ENCODE measurements at regions not wholly inside any gene's neighbourhood (a gene's known extent, or its start where the extent isn't known, plus 50 kb on each side); places are given as distances from the start of the nearest gene placed in this dataset.

- ChIA-PET POLR2A (no interaction called here), CTCF (no interaction called here)
- DNase-seq (ENCODE audit: extremely low spot score): no peak
- TF ChIP-seq ELF4 (IDR thresholded peaks at IDR 0.05) (no peak), LEF1 (IDR thresholded peaks at IDR 0.05; ENCODE audit: borderline replicate concordance) (no peak), TARDBP (IDR thresholded peaks at IDR 0.05) (no peak), CTBP1 (IDR thresholded peaks at IDR 0.05; ENCODE audit: borderline replicate concordance) (no peak), NFRKB (IDR thresholded peaks at IDR 0.05) (no peak), HDGF (IDR thresholded peaks at IDR 0.05; ENCODE audit: borderline replicate concordance) (no peak), SUZ12 (IDR thresholded peaks at IDR 0.05) (no peak), PKNOX1 (IDR thresholded peaks at IDR 0.05) (no peak), ZNF384 (IDR thresholded peaks at IDR 0.05) (no peak), L3MBTL2 (conservative IDR thresholded peaks at IDR 0.05) (no peak)
These were observed 381.8 kb downstream of the PPP1R2C start for GRCh38 chrX:42396136-42396535.

GRCh38 chrX:42392846-42393245, 385.1 kb downstream of the PPP1R2C start:
- TF ChIP-seq NFRKB (IDR thresholded peaks at IDR 0.05) (no peak), PKNOX1 (IDR thresholded peaks at IDR 0.05) (no peak), SP1 (IDR thresholded peaks at IDR 0.05) (no peak), ZNF384 (IDR thresholded peaks at IDR 0.05) (no peak), SUZ12 (IDR thresholded peaks at IDR 0.05) (no peak), FOXM1 (IDR thresholded peaks at IDR 0.05; ENCODE audit: borderline replicate concordance) (no peak), ELF4 (IDR thresholded peaks at IDR 0.05) (no peak), L3MBTL2 (conservative IDR thresholded peaks at IDR 0.05) (no peak), BHLHE40 (IDR thresholded peaks at IDR 0.05; ENCODE audit: borderline replicate concordance) (no peak), FOXK2 (IDR thresholded peaks at IDR 0.05) (no peak), CTBP1 (IDR thresholded peaks at IDR 0.05; ENCODE audit: borderline replicate concordance) (no peak), FOXA1 (IDR thresholded peaks at IDR 0.05) (no peak), TARDBP (IDR thresholded peaks at IDR 0.05) (no peak), LEF1 (IDR thresholded peaks at IDR 0.05; ENCODE audit: borderline replicate concordance) (no peak), HDGF (IDR thresholded peaks at IDR 0.05; ENCODE audit: borderline replicate concordance) (no peak)
- DNase-seq (ENCODE audit: extremely low spot score): no peak
- CTCF ChIA-PET: no interaction called here
- POLR2A ChIA-PET: no interaction called here

- no peak for TF ChIP-seq ZNF384 (IDR thresholded peaks at IDR 0.05)
- no peak for TF ChIP-seq CTBP1 (IDR thresholded peaks at IDR 0.05; ENCODE audit: borderline replicate concordance)
- no peak for TF ChIP-seq FOXM1 (IDR thresholded peaks at IDR 0.05; ENCODE audit: borderline replicate concordance)
- TF ChIP-seq BHLHE40 (IDR thresholded peaks at IDR 0.05; ENCODE audit: borderline replicate concordance): no peak
- POLR2A ChIA-PET: no interaction called here
- CTCF ChIA-PET: no interaction called here
- no peak for DNase-seq (ENCODE audit: extremely low spot score)
These were observed 391.3 kb downstream of the PPP1R2C start for GRCh38 chrX:42386681-42387080.

- POLR2A ChIA-PET: no interaction called here
- CTCF ChIA-PET: no interaction called here
- TF ChIP-seq TARDBP (IDR thresholded peaks at IDR 0.05): no peak
- TF ChIP-seq ARNT (IDR thresholded peaks at IDR 0.05): no peak
- TF ChIP-seq LEF1 (IDR thresholded peaks at IDR 0.05; ENCODE audit: borderline replicate concordance): no peak
- TF ChIP-seq HDGF (IDR thresholded peaks at IDR 0.05; ENCODE audit: borderline replicate concordance): no peak
- no peak for TF ChIP-seq ZNF384 (IDR thresholded peaks at IDR 0.05)
- TF ChIP-seq NFRKB (IDR thresholded peaks at IDR 0.05): no peak
- TF ChIP-seq SUZ12 (IDR thresholded peaks at IDR 0.05): no peak
- no peak for TF ChIP-seq FOXM1 (IDR thresholded peaks at IDR 0.05; ENCODE audit: borderline replicate concordance)
- TF ChIP-seq ELF4 (IDR thresholded peaks at IDR 0.05): no peak
- DNase-seq (ENCODE audit: extremely low spot score): no peak
These were observed 392.2 kb downstream of the PPP1R2C start for GRCh38 chrX:42385730-42386129.

- no peak for DNase-seq (ENCODE audit: extremely low spot score)
- ChIA-PET CTCF (no interaction called here), POLR2A (interaction anchor here (0.6 kb wide), 1 partner anchor 115 kb away, joined by 3 read pairs; no protein-coding TSS in a partner anchor)
- TF ChIP-seq BHLHE40 (IDR thresholded peaks at IDR 0.05; ENCODE audit: borderline replicate concordance) (no peak), ZNF384 (IDR thresholded peaks at IDR 0.05) (no peak), FOXA1 (IDR thresholded peaks at IDR 0.05) (no peak), L3MBTL2 (conservative IDR thresholded peaks at IDR 0.05) (no peak), PKNOX1 (IDR thresholded peaks at IDR 0.05) (no peak), ARNT (IDR thresholded peaks at IDR 0.05) (no peak), NFRKB (IDR thresholded peaks at IDR 0.05) (no peak), HDGF (IDR thresholded peaks at IDR 0.05; ENCODE audit: borderline replicate concordance) (no peak), TARDBP (IDR thresholded peaks at IDR 0.05) (no peak), FOXM1 (IDR thresholded peaks at IDR 0.05; ENCODE audit: borderline replicate concordance) (no peak), SUZ12 (IDR thresholded peaks at IDR 0.05) (no peak), CTBP1 (IDR thresholded peaks at IDR 0.05; ENCODE audit: borderline replicate concordance) (no peak), SP1 (IDR thresholded peaks at IDR 0.05) (no peak), ELF4 (IDR thresholded peaks at IDR 0.05) (no peak), FOXK2 (IDR thresholded peaks at IDR 0.05) (no peak), LEF1 (IDR thresholded peaks at IDR 0.05; ENCODE audit: borderline replicate concordance) (no peak)
These were observed 393.0 kb downstream of the PPP1R2C start for GRCh38 chrX:42384956-42385355.

- POLR2A ChIA-PET: no interaction called here
- TF ChIP-seq SP1 (IDR thresholded peaks at IDR 0.05) (no peak), PKNOX1 (IDR thresholded peaks at IDR 0.05) (no peak), ARNT (IDR thresholded peaks at IDR 0.05) (no peak), FOXM1 (IDR thresholded peaks at IDR 0.05; ENCODE audit: borderline replicate concordance) (no peak), HDGF (IDR thresholded peaks at IDR 0.05; ENCODE audit: borderline replicate concordance) (no peak), ZNF384 (IDR thresholded peaks at IDR 0.05) (no peak), ELF4 (IDR thresholded peaks at IDR 0.05) (no peak), SUZ12 (IDR thresholded peaks at IDR 0.05) (no peak)
- CTCF ChIA-PET: no interaction called here
- DNase-seq (ENCODE audit: extremely low spot score): no peak
These were observed 399.1 kb downstream of the PPP1R2C start for GRCh38 chrX:42378857-42379256.

All from HEK293T (cell line).